Neuronal stem cell (in vitro differentiated cells): ENCODE measurements at regions not wholly inside any gene's neighbourhood (a gene's known extent, or its start where the extent isn't known, plus 50 kb on each side); places are given as distances from the start of the nearest gene placed in this dataset.

Source experiments
- DNase-seq: peaks from one replicate; pipeline ENCODE4 v3.0.0-alpha.2; 2013; ENCODE audit warnings: low spot score
- H2AFZ ChIP-seq: one replicate; pipeline ENCODE4 v1.6.1; 2013; ENCODE audit warnings: mild to moderate bottlenecking, low read length, inconsistent platforms
- H2AK5ac ChIP-seq: 2 replicates; pipeline ENCODE4 v1.6.1; 2013; ENCODE audit warnings: low read depth, mild to moderate bottlenecking, inconsistent platforms, low read length, moderate library complexity, mixed read lengths
- H2BK120ac ChIP-seq: 2 replicates; pipeline ENCODE4 v1.6.1; 2013; ENCODE audit warnings: low read depth, mild to moderate bottlenecking, inconsistent platforms, low read length, moderate library complexity, mixed read lengths
- H2BK12ac ChIP-seq: one replicate; pipeline ENCODE4 v1.6.1; 2013; ENCODE audit warnings: low read length, inconsistent platforms
- H2BK15ac ChIP-seq: 2 replicates; pipeline ENCODE4 v1.6.1; 2013; ENCODE audit warnings: mild to moderate bottlenecking, low read length, inconsistent platforms, mixed read lengths
- H2BK5ac ChIP-seq: one replicate; pipeline ENCODE4 v1.6.1; 2013; ENCODE audit warnings: inconsistent platforms, mild to moderate bottlenecking, low read length, moderate library complexity
- H3K14ac ChIP-seq: one replicate; pipeline ENCODE4 v1.6.1; 2013; ENCODE audit warnings: low read length, inconsistent platforms
- H3K18ac ChIP-seq: 2 replicates; pipeline ENCODE4 v1.6.1; 2013; ENCODE audit warnings: low read length, inconsistent platforms
- H3K23ac ChIP-seq: 2 replicates; pipeline ENCODE4 v1.6.1; 2013; ENCODE audit warnings: low read depth, mild to moderate bottlenecking, mixed read lengths, low read length, inconsistent platforms; ENCODE audit not compliant: poor library complexity
- H3K27ac ChIP-seq: replicated peaks from 3 replicates; pipeline ENCODE4 v1.5.1; 2013; ENCODE audit warnings: low read length, inconsistent platforms
- H3K27me3 ChIP-seq, 3 experiments: 2 replicates each; pipeline ENCODE4 v1.6.1; 2013; ENCODE audit warnings: low read length in 3 of 3, mild to moderate bottlenecking in 2 of 3, inconsistent platforms in 1 of 3, low read depth in 1 of 3, mixed read lengths in 1 of 3, moderate library complexity in 1 of 3; ENCODE audit not compliant: control insufficient read depth in 3 of 3, insufficient read depth in 3 of 3
- H3K36me3 ChIP-seq, 2 donors: replicated peaks in 1 of 2; 2 replicates each; pipeline ENCODE4 v1.6.1; 2013; ENCODE audit warnings: low read length in 2 of 2; ENCODE audit not compliant: control insufficient read depth in 2 of 2, insufficient read depth in 2 of 2
- H3K4ac ChIP-seq: 2 replicates; pipeline ENCODE4 v1.6.1; 2013; ENCODE audit warnings: inconsistent platforms, mild to moderate bottlenecking, low read length, moderate library complexity
- H3K4me1 ChIP-seq, 2 donors: 1 replicate in 1 of 2; 2 replicates in 1 of 2; pipeline ENCODE4 v1.6.1; 2013; ENCODE audit warnings: low read length in 2 of 2, low read depth in 1 of 2; ENCODE audit not compliant: control insufficient read depth in 2 of 2, insufficient read depth in 1 of 2
- H3K4me2 ChIP-seq: one replicate; pipeline ENCODE4 v1.6.1; 2013; ENCODE audit warnings: mild to moderate bottlenecking, low read length, inconsistent platforms; ENCODE audit not compliant: insufficient read depth, poor library complexity, severe bottlenecking
- H3K4me3 ChIP-seq, 2 donors: 2 replicates each; pipeline ENCODE4 v1.5.1; 2013; ENCODE audit warnings: low read length in 2 of 2, mild to moderate bottlenecking in 2 of 2, inconsistent platforms in 1 of 2, moderate library complexity in 1 of 2
- H3K79me1 ChIP-seq: one replicate; pipeline ENCODE4 v1.6.1; 2013; ENCODE audit warnings: low read depth, mild to moderate bottlenecking, inconsistent platforms, low read length, moderate library complexity
- H3K9ac ChIP-seq: one replicate; pipeline ENCODE4 v1.6.1; 2013; ENCODE audit warnings: mild to moderate bottlenecking, low read depth, low read length, inconsistent platforms; ENCODE audit not compliant: poor library complexity
- H3K9me3 ChIP-seq, 2 donors: replicated peaks in 1 of 2; 2 replicates each; pipeline versions ENCODE3 to v1.6.1; 2013; ENCODE audit warnings: low read length in 2 of 2, mild to moderate bottlenecking in 2 of 2, inconsistent platforms in 1 of 2, low read depth in 1 of 2, mixed read lengths in 1 of 2, moderate library complexity in 1 of 2; ENCODE audit not compliant: control insufficient read depth in 2 of 2, insufficient read depth in 1 of 2
- H4K8ac ChIP-seq: one replicate; pipeline ENCODE4 v1.6.1; 2013; ENCODE audit warnings: low read depth, mild to moderate bottlenecking, inconsistent platforms, low read length, moderate library complexity
- H4K91ac ChIP-seq: one replicate; pipeline ENCODE4 v1.6.1; 2013; ENCODE audit warnings: low read length, low read depth, mild to moderate bottlenecking, inconsistent platforms; ENCODE audit not compliant: poor library complexity
- WGBS, 2 donors: extraction: QIAGEN DNeasy Blood & Tissue Kit; methylation state at CpG; one replicate each; pipeline ENCODE4 v1.1.7; 2013; ENCODE audit warnings: missing lambda C conversion rate in 2 of 2, mixed read lengths in 1 of 2; ENCODE audit not compliant: insufficient read length in 2 of 2, insufficient replicate concordance in 1 of 2; ENCODE audit errors: extremely low coverage in 2 of 2; 5-methylcytosine and 5-hydroxymethylcytosine counted together

DNA sequence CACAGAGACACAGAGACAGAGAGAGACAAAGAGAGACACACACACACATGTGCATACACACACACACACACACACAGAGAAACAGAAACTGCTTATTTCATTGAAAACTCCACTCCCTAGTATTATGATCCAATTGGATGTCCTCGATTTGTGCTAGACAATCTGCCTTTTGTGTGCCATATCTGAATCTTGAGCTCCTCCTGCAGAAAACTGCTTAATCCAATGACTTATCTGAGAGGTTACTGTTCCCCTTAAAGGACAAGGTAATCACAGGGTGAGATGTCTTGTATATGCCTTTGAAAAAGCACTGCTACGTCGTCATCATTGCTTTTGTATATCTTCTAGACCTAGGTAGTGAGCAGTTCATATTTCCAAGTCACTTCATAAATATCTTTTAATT is 371.5 kb downstream of the LRIG3 start:
- H3K4me3 ChIP-seq: no peak overlapping the region
- no peaks in the 10 kb centered on the region for H3K36me3 ChIP-seq
- no peaks in the 10 kb centered on the region for H3K9me3 ChIP-seq
- no peak for DNase-seq
- no peak overlapping the region for H4K91ac ChIP-seq
- H3K23ac ChIP-seq: no peak overlapping the region
- no peak overlapping the region for H2BK12ac ChIP-seq
- no peaks in the 10 kb centered on the region for H3K4me1 ChIP-seq
- H3K9ac ChIP-seq: no peak overlapping the region
- H2BK5ac ChIP-seq: no peak overlapping the region
- WGBS, 2 donors: no CpG with 5 or more reads among the region's 3 CpGs
- H2AK5ac ChIP-seq: no peak overlapping the region
- no peak overlapping the region for H2BK120ac ChIP-seq
- no peak overlapping the region for H2BK15ac ChIP-seq
- no peak overlapping the region for H4K8ac ChIP-seq
- no peak overlapping the region for H3K4ac ChIP-seq
- no peaks in the 10 kb centered on the region for H3K27me3 ChIP-seq
- H3K79me1 ChIP-seq: no peaks in the 10 kb centered on the region
- H2AFZ ChIP-seq: no peak overlapping the region
- no peak overlapping the region for H3K27ac ChIP-seq
- no peak overlapping the region for H3K18ac ChIP-seq
- no peak overlapping the region for H3K14ac ChIP-seq
- H3K4me2 ChIP-seq: no peak overlapping the region

GRCh38 chr12:58554522-58555157 is 365.7 kb downstream of the LRIG3 start:
- Histone ChIP-seq H3K9me3 (no peaks in the 10 kb centered on the region), H2BK15ac (no peak overlapping the region), H3K4ac (no peak overlapping the region), H3K27me3 (no peaks in the 10 kb centered on the region), H2BK5ac (no peak overlapping the region), H3K36me3 (no peaks in the 10 kb centered on the region), H4K91ac (no peak overlapping the region), H3K27ac (no peak overlapping the region), H2BK120ac (no peak overlapping the region), H3K79me1 (no peaks in the 10 kb centered on the region), H3K4me2 (no peak overlapping the region), H4K8ac (no peak overlapping the region), H3K4me3 (no peak overlapping the region), H2BK12ac (no peak overlapping the region), H2AFZ (no peak overlapping the region), H2AK5ac (no peak overlapping the region), H3K4me1 (no peaks in the 10 kb centered on the region), H3K23ac (no peak overlapping the region), H3K9ac (no peak overlapping the region), H3K18ac (peak overlapping the region; percentile 13), H3K14ac (no peak overlapping the region)
- no CpG with 5 or more reads among the region's 5 CpGs for WGBS, 2 donors
- no peak for DNase-seq

GRCh38 chr12:58557171-58557570 is 363.1 kb downstream of the LRIG3 start:
- Histone ChIP-seq H3K79me1 (no peaks in the 10 kb centered on the region), H2AK5ac (no peak overlapping the region), H3K27ac (no peak overlapping the region), H4K91ac (no peak overlapping the region), H3K4me1 (no peaks in the 10 kb centered on the region), H2BK15ac (no peak overlapping the region), H2BK12ac (no peak overlapping the region), H3K18ac (no peak overlapping the region), H2AFZ (no peak overlapping the region), H4K8ac (no peak overlapping the region), H2BK5ac (no peak overlapping the region), H3K4ac (no peak overlapping the region), H3K27me3 (no peaks in the 10 kb centered on the region), H3K36me3 (no peaks in the 10 kb centered on the region), H3K23ac (no peak overlapping the region), H3K4me2 (no peak overlapping the region), H3K9me3 (no peaks in the 10 kb centered on the region), H3K14ac (no peak overlapping the region), H3K4me3 (no peak overlapping the region), H3K9ac (no peak overlapping the region), H2BK120ac (no peak overlapping the region)
- WGBS, 2 donors: no CpG with 5 or more reads among the region's 3 CpGs
- DNase-seq: no peak

DNA sequence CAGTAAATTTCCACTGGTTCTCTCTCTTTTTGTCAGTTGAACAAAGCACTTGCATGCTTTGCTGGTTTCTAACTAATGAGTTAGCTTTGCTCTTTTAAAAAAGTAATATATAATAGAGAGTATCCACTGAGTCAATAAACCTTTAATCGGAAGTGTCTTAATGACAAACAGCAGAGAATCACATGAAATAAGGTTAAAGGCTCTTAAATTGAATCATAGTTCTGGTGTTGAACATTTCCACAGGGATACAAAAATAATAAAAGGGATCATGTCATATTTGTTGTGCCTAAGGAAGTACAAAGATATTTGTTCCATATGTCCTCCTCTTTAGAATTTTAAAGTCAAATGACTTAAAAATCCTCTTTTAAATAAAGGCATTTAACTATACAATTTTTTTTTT is 362.6 kb downstream of the LRIG3 start:
- no peak overlapping the region for H2BK120ac ChIP-seq
- no peak overlapping the region for H3K4ac ChIP-seq
- no peaks in the 10 kb centered on the region for H3K27me3 ChIP-seq

More for the DNA sequence above, 362.6 kb downstream of the LRIG3 start:
- H3K9ac ChIP-seq: no peak overlapping the region
- H2BK5ac ChIP-seq: no peak overlapping the region
- H3K9me3 ChIP-seq: no peaks in the 10 kb centered on the region
- no peaks in the 10 kb centered on the region for H3K79me1 ChIP-seq
- H2AK5ac ChIP-seq: no peak overlapping the region
- no peak overlapping the region for H2AFZ ChIP-seq
- H3K27ac ChIP-seq: no peak overlapping the region
- no peaks in the 10 kb centered on the region for H3K4me1 ChIP-seq
- H3K18ac ChIP-seq: no peak overlapping the region
- no peaks in the 10 kb centered on the region for H3K36me3 ChIP-seq
- H3K4me3 ChIP-seq: no peak overlapping the region
- H3K23ac ChIP-seq: no peak overlapping the region
- no peak overlapping the region for H3K4me2 ChIP-seq
- no peak overlapping the region for H2BK15ac ChIP-seq
- H2BK12ac ChIP-seq: no peak overlapping the region
- no peak for DNase-seq
- no peak overlapping the region for H3K14ac ChIP-seq
- WGBS, 2 donors: no CpG with 5 or more reads among the region's 1 CpG
- no peak overlapping the region for H4K91ac ChIP-seq
- H4K8ac ChIP-seq: no peak overlapping the region
